Gastroesophageal sphincter (tissue), 4 donors: ENCODE measurements at regions not wholly inside any gene's neighbourhood (a gene's known extent, or its start where the extent isn't known, plus 50 kb on each side); places are given as distances from the start of the nearest gene placed in this dataset.

ENCODE experiments used
- ATAC-seq: fragments of 150-250 bp; one replicate; pipeline ENCODE4 v1.9.1; 2016; ENCODE audit warnings: mild to moderate bottlenecking, moderate library complexity
- H3K27ac ChIP-seq, 4 donors: fragments of 200-600 bp; sonication (generic) in 3 of 4; 1 replicate in 3 of 4; 2 replicates in 1 of 4; pipeline ENCODE4 v1.5.1; 2016 to 2019
- H3K27me3 ChIP-seq: fragments of 200-600 bp; sonication (generic); one replicate; pipeline ENCODE4 v1.5.1; 2019
- H3K36me3 ChIP-seq, 2 donors: fragments of 200-600 bp; sonication (generic); one replicate each; pipeline ENCODE4 v1.5.1; 2019; ENCODE audit warnings: control low read depth in 1 of 2
- H3K4me1 ChIP-seq, 3 donors: fragments of 200-600 bp; sonication (generic); 1 replicate in 2 of 3; 2 replicates in 1 of 3; pipeline ENCODE4 v1.5.1; 2016 to 2019; ENCODE audit warnings: control low read depth in 2 of 3
- H3K4me3 ChIP-seq, 2 donors: fragments of 200-600 bp; sonication (generic); one replicate each; pipeline ENCODE4 v1.5.1; 2019; ENCODE audit warnings: mild to moderate bottlenecking in 1 of 2, moderate library complexity in 1 of 2
- H3K9me3 ChIP-seq, 3 donors: fragments of 200-600 bp; sonication (generic); one replicate each; pipeline ENCODE4 v1.5.1; 2017 to 2019; ENCODE audit warnings: control low read depth in 2 of 3
- CTCF ChIP-seq, 4 experiments: fragments of 200-600 bp in 2 of 4; fragments of 450-650 bp in 2 of 4; sonication (generic) in 1 of 4; IDR thresholded peaks; one replicate each; pipeline ENCODE4 v1.5.1; 2017 to 2019; ENCODE audit warnings: antibody characterized with exemption in 4 of 4, mild to moderate bottlenecking in 2 of 4, moderate library complexity in 2 of 4
- EP300 ChIP-seq: sonication (generic); formaldehyde crosslinking; IDR thresholded peaks from one replicate; pipeline ENCODE4 v1.6.1; 2017; ENCODE audit warnings: antibody characterized with exemption, mild to moderate bottlenecking
- POLR2A ChIP-seq, 2 donors: fragments of 450-650 bp; IDR thresholded peaks; one replicate each; pipeline ENCODE4 v1.6.1; 2017; ENCODE audit warnings: antibody characterized with exemption in 2 of 2, mild to moderate bottlenecking in 2 of 2, moderate library complexity in 1 of 2
- POLR2AphosphoS5 ChIP-seq: sonication (generic); formaldehyde crosslinking; IDR thresholded peaks from one replicate; pipeline ENCODE4 v1.6.1; 2017; ENCODE audit warnings: antibody characterized with exemption
- WGBS, 2 donors: methylation state at CpG; one replicate each; pipeline ENCODE4 v1.1.5; 2018; ENCODE audit warnings: low coverage in 1 of 2; 5-methylcytosine and 5-hydroxymethylcytosine counted together

GRCh38 chr4:58732973-58733372 lies 1622.8 kb upstream of the IGFBP7 start:
- no peak overlapping the region for H3K4me3 ChIP-seq
- 88 to 93% methylated on average over 2 of the region's 2 CpGs for WGBS, 2 donors
- ATAC-seq, result no peak
- H3K9me3 ChIP-seq, result no peaks in the 10 kb centered on the region
- no peak overlapping the region for H3K27ac ChIP-seq
- no peaks in the 10 kb centered on the region for H3K27me3 ChIP-seq
- no peaks in the 10 kb centered on the region for H3K4me1 ChIP-seq
- TF ChIP-seq CTCF (IDR thresholded peaks at IDR 0.05), result no peak
- no peak for TF ChIP-seq EP300
- TF ChIP-seq POLR2AphosphoS5, result no peak
- TF ChIP-seq POLR2A (IDR thresholded peaks at IDR 0.05), result no peak
- H3K36me3 ChIP-seq, result no peaks in the 10 kb centered on the region

GRCh38 chr4:58723954-58724353 lies 1613.8 kb upstream of the IGFBP7 start:
- no peaks in the 10 kb centered on the region for H3K36me3 ChIP-seq
- WGBS, 2 donors, result 76 to 91% methylated on average over 6 to 10 of the region's 15 CpGs
- H3K27ac ChIP-seq, result no peak overlapping the region
- no peak for ATAC-seq
- no peak overlapping the region for H3K4me3 ChIP-seq
- no peaks in the 10 kb centered on the region for H3K4me1 ChIP-seq
- no peak for TF ChIP-seq POLR2A (IDR thresholded peaks at IDR 0.05)
- TF ChIP-seq CTCF (IDR thresholded peaks at IDR 0.05), result no peak
- TF ChIP-seq EP300, result no peak
- TF ChIP-seq POLR2AphosphoS5, result no peak
- H3K9me3 ChIP-seq, result no peaks in the 10 kb centered on the region
- H3K27me3 ChIP-seq, result no peaks in the 10 kb centered on the region

- no peak overlapping the region for H3K4me3 ChIP-seq
- no peak overlapping the region for H3K27ac ChIP-seq
- no peaks in the 10 kb centered on the region for H3K27me3 ChIP-seq
- TF ChIP-seq EP300 (no peak), POLR2AphosphoS5 (no peak), CTCF (IDR thresholded peaks at IDR 0.05) (no peak), POLR2A (IDR thresholded peaks at IDR 0.05) (no peak)
- no peaks in the 10 kb centered on the region for H3K9me3 ChIP-seq
- H3K4me1 ChIP-seq, result no peaks in the 10 kb centered on the region
- H3K36me3 ChIP-seq, result no peaks in the 10 kb centered on the region
- no peak for ATAC-seq
Observed at GRCh38 chr4:58711039-58711438, 1600.9 kb upstream of the IGFBP7 start.

- TF ChIP-seq POLR2A (IDR thresholded peaks at IDR 0.05), result no peak
- no peak for TF ChIP-seq CTCF (IDR thresholded peaks at IDR 0.05)
- TF ChIP-seq POLR2AphosphoS5, result no peak
- TF ChIP-seq EP300, result no peak
- H3K4me1 ChIP-seq, result no peaks in the 10 kb centered on the region
- H3K36me3 ChIP-seq, result no peaks in the 10 kb centered on the region
- WGBS, 2 donors, result 48 to 75% methylated on average over 1 of the region's 1 CpG
- no peak overlapping the region for H3K27ac ChIP-seq
- no peak overlapping the region for H3K4me3 ChIP-seq
- no peaks in the 10 kb centered on the region for H3K27me3 ChIP-seq
- no peaks in the 10 kb centered on the region for H3K9me3 ChIP-seq
- ATAC-seq, result no peak
Observed at GRCh38 chr4:58688568-58688967, 1578.4 kb upstream of the IGFBP7 start.

- Histone ChIP-seq H3K4me1 (no peaks in the 10 kb centered on the region), H3K36me3 (no peaks in the 10 kb centered on the region), H3K4me3 (no peak overlapping the region), H3K9me3 (no peaks in the 10 kb centered on the region), H3K27ac (no peak overlapping the region), H3K27me3 (no peaks in the 10 kb centered on the region)
- no peak for ATAC-seq
- WGBS, 2 donors, result 33 to 44% methylated on average over 1 of the region's 1 CpG
- TF ChIP-seq EP300 (no peak), POLR2AphosphoS5 (no peak), POLR2A (IDR thresholded peaks at IDR 0.05) (no peak), CTCF (IDR thresholded peaks at IDR 0.05) (no peak)
Observed at GRCh38 chr4:58679886-58680285, 1569.7 kb upstream of the IGFBP7 start.
